ENCODE measurements at regions not wholly inside any gene's neighbourhood (a gene's known extent, or its start where the extent isn't known, plus 50 kb on each side); places are given as distances from the start of the nearest gene placed in this dataset.
"Not testable (repeated sequence)": the region's sequence is repeated elsewhere in the genome, so short reads cannot be mapped to it uniquely, and the experiment has no call there.

- no peak for DNase-seq
Observed at GRCh38 chr9:28127101-28127500, 553.8 kb upstream of the C9orf72 start.

- DNase-seq, result no peak
Observed at GRCh38 chr9:28134446-28134976, 561.2 kb upstream of the C9orf72 start.

GRCh38 chr9:28135549-28135948, 562.3 kb upstream of the C9orf72 start:
- DNase-seq, result peak; percentile 14

GRCh38 chr9:28136113-28136512, 562.8 kb upstream of the C9orf72 start:
- no peak for DNase-seq

- not testable (repeated sequence) for DNase-seq
Observed at GRCh38 chr9:28147430-28147829, 574.1 kb upstream of the C9orf72 start.

GRCh38 chr9:28147923-28148597, 574.8 kb upstream of the C9orf72 start:
- DNase-seq, result not testable (repeated sequence)

GRCh38 chr9:28149361-28150050, 576.2 kb upstream of the C9orf72 start:
- not testable (repeated sequence) for DNase-seq

- DNase-seq, result no peak
Observed at GRCh38 chr9:28155067-28155466, 581.8 kb upstream of the C9orf72 start.

- no peak for DNase-seq
Observed at GRCh38 chr9:28155671-28156070, 582.4 kb upstream of the C9orf72 start.

- DNase-seq, result peak; percentile 35
Observed at GRCh38 chr9:28158451-28158850, 585.2 kb upstream of the C9orf72 start.

- DNase-seq, result no peak
Observed at GRCh38 chr9:28163619-28164018, 590.3 kb upstream of the C9orf72 start.

GRCh38 chr9:28166179-28166578, 592.9 kb upstream of the C9orf72 start:
- no peak for DNase-seq

- DNase-seq, result no peak
Observed at GRCh38 chr9:28177142-28177541, 603.9 kb upstream of the C9orf72 start.

- no peak for DNase-seq
Observed at GRCh38 chr9:28177925-28178324, 604.6 kb upstream of the C9orf72 start.

GRCh38 chr9:28179893-28180292, 606.6 kb upstream of the C9orf72 start:
- no peak for DNase-seq

GRCh38 chr9:28190981-28191380, 617.7 kb upstream of the C9orf72 start:
- no peak for DNase-seq

GRCh38 chr9:28197653-28198052, 624.4 kb upstream of the C9orf72 start:
- DNase-seq, result no peak

GRCh38 chr9:28203036-28203435, 629.8 kb upstream of the C9orf72 start:
- no peak for DNase-seq

- no peak for DNase-seq
Observed at GRCh38 chr9:28206280-28206679, 633.0 kb upstream of the C9orf72 start.

- DNase-seq, result no peak
Observed at GRCh38 chr9:28207657-28208056, 634.4 kb upstream of the C9orf72 start.

- no peak for DNase-seq
Observed at GRCh38 chr9:28209130-28209529, 635.8 kb upstream of the C9orf72 start.

- no peak for DNase-seq
Observed at GRCh38 chr9:28212979-28213378, 639.7 kb upstream of the C9orf72 start.

GRCh38 chr9:28215536-28216299, 642.4 kb upstream of the C9orf72 start:
- DNase-seq, result no peak

GRCh38 chr9:28232686-28233085, 659.4 kb upstream of the C9orf72 start:
- DNase-seq, result no peak

Measured in NCI-H82 (cell line).